GM11168 (cell line): ENCODE measurements at regions not wholly inside any gene's neighbourhood (a gene's known extent, or its start where the extent isn't known, plus 50 kb on each side); places are given as distances from the start of the nearest gene placed in this dataset.
"Not testable (repeated sequence)": the region's sequence is repeated elsewhere in the genome, so short reads cannot be mapped to it uniquely, and the experiment has no call there.

Source experiments
- in situ Hi-C: fragments of 300-500 bp; cut with MboI; formaldehyde crosslinking; loops from one replicate; pipeline ENCODE4 v1.12.0; 2022; ENCODE audit warnings: low sequenced_read_pairs; ENCODE audit not compliant: unreplicated experiment

GRCh38 chr18:39329496-39330275, 1764.1 kb upstream of the CELF4 start:
- in situ Hi-C loops: no loop called here

GRCh38 chr18:39326772-39327171, 1761.2 kb upstream of the CELF4 start:
- in situ Hi-C loops: no loop called here

DNA sequence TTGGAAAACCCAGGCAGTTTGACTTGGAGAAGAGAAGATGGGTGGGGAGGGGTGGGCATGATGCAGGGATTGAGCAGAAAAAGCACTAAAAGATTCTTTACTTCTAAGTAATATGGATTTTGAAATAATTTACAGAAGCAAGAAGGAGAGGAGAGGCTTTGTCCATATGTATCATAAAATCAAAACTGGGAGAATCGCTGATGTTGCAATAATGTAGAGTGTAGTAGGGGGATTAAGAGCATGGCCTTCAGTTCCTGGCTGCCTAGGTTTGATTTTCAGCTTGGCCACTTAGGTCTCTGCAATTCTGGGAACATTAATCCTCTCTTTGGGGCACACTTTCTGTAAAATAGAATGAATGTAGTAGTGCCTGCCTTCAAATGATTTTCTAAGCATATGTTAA, 1760.4 kb upstream of the CELF4 start:
- in situ Hi-C loops: no loop called here

- in situ Hi-C loops: no loop called here
Observed at GRCh38 chr18:39319141-39319540, 1753.5 kb upstream of the CELF4 start.

GRCh38 chr18:39318462-39318861, 1752.9 kb upstream of the CELF4 start:
- in situ Hi-C loops: no loop called here

- in situ Hi-C loops: no loop called here
Observed at GRCh38 chr18:39318008-39318407, 1752.4 kb upstream of the CELF4 start.

GRCh38 chr18:39314595-39314994, 1749.0 kb upstream of the CELF4 start:
- in situ Hi-C loops: no loop called here

DNA sequence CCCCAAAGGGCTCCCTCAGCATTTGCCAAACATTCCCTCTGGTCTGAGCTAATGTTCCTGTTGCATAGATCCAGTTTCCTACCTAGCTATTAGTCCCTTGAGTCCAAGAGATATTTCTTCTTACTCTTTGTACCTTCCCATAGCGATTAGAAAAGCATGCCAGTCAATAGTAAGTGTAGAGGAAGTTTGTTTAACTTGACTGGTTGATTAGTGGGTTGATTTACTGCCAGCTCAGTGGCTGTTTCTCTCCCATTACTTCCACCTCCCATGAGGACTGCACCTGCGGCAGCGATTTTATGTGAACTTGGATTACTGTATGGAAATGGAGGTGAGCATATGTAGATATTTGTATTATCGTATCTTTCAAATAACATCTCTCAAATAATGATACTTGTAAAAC, 1748.4 kb upstream of the CELF4 start:
- in situ Hi-C loops: no loop called here

DNA sequence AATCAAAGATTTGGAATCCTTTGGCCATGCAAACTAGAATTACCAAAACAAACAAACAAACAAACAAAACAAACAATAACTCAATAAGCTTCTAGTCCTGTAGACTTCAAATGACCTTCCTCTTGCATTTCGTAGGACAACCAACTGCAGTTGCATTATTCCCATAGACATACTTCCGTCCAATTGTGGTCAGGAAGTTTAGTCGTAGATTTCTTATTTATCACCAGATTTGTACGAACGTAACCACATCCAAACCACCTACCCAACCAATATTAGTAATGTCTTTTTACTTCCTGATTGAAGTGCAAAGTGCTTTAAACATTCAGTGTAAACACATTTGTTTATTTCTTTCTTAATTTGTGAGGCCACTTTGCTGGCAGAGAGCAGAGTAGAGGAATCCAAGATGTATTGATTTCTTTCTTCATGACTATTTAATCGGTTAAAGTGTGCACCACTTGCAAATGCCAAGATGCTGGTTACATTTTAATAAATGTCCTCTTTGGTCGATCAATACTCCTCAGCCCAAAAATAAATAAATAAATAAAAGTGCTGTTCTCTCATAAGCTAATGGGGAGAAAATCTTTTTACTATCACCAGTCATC, 1745.6 kb upstream of the CELF4 start:
- in situ Hi-C loops: no loop called here

DNA sequence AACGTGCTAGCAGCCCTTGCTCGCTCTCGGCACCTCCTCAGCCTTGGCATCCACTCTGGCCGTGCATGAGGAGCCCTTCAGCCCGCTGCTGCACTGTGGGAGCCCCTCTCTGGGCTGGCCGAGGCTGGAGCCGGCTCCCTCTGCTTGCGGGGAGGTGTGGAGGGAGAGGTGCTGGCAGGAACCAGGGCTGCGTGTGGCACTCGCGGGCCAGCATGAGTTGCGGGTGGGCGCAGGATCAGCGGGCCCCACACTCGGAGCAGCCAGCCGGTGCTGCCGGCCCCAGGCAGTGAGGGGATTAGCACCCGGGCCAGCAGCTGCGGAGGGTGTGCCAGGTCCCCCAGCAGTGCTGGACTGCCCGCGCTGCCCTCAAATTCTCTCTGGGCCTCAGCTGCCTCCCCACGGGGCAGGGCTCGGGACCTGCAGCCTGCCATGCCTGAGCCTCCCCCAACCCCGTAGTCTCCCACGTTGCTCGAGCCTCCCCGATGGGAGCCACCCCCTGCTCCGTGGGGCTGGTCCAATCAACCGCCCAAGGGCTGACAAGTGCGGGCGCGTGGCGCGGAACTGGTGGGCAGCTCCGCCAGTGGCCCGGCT, 1743.4 kb upstream of the CELF4 start:
- in situ Hi-C loops: not testable (repeated sequence)

GRCh38 chr18:39305766-39306165, 1740.2 kb upstream of the CELF4 start:
- in situ Hi-C loops: no loop called here

DNA sequence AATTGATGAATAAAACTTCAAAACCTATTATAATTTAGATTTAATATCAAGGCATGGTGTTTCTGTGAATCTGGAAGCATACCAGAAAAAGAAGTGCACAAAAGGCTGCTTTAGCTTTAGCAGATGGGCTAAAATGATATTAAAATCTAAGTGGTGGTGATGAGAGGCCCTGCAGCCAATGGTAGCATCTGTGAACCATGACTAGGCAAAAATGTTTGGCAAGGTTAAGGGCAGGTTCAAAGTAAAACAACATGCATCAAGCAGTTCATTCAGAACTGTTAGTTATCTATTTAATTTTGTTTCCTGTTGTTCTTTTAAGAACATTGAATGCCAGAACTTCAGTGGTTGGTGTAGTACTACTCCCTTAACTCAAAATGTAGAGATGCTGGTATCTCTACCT, 1736.9 kb upstream of the CELF4 start:
- in situ Hi-C loops: no loop called here

- in situ Hi-C loops: no loop called here
Observed at GRCh38 chr18:39299152-39299551, 1733.6 kb upstream of the CELF4 start.

GRCh38 chr18:39297225-39297624, 1731.6 kb upstream of the CELF4 start:
- in situ Hi-C loops: no loop called here

DNA sequence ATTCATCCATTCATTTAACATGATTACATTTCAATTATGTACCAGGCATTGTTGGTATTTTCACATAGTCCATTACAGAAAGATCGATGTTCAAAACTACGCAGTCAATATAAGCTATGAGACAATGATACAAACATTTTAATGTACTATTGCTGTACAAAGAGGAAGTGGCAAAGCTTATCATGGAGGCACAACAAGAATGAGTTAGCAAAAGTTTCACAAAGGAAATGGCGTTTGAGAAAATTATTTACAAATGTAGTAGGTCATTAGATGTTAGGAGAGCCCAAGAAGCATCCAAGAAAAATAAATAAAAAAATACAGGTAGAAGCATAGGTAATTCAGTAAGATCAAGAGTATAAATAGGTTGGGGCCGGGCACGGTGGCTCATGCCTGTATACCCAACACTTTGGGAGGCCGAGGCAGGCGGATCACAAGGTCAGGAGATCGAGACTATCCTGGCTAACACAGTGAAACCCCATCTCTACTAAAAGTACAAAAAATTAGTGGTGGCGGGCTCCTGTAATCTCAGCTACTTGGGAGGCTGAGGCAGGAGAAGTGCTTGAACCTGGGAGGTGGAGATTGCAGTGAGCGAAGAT, 1730.8 kb upstream of the CELF4 start:
- in situ Hi-C loops: no loop called here

DNA sequence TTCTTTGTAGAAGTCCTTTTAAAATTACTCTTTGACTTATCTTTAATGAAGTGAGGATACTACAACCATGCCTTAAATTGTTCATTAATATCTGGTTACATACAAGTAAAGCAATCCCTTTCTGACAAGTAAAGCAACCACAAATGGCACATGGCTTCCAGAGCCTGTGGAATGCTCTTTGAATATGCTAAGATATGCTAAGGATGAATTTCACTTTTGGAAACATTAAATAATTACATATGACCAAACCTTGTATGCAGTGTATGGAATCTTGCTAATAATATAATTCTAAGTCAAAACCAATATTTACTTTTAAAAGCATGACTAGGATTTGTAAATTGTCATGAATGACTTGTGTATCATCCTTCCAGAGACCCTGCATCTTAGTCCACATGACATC, 1711.2 kb upstream of the CELF4 start:
- in situ Hi-C loops: no loop called here

DNA sequence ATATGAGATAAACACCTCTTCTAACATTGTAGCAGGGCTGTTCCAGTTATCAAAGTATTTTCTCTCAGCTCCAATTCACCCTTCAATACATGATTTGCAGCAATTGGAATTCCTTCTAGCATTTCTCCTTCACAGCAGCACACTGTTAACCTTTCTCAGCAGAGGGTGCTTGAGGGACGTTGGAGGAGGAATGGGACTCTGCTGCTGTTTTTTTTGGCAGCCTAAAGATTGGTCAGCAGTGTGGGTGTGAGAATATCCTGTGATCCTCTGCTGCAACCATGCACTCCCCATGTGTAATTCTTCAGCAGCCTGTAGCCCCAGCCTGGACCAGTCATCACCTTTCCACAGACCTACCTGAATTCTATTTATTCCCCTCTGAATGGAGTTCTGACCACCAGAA, 1708.9 kb upstream of the CELF4 start:
- in situ Hi-C loops: no loop called here

DNA sequence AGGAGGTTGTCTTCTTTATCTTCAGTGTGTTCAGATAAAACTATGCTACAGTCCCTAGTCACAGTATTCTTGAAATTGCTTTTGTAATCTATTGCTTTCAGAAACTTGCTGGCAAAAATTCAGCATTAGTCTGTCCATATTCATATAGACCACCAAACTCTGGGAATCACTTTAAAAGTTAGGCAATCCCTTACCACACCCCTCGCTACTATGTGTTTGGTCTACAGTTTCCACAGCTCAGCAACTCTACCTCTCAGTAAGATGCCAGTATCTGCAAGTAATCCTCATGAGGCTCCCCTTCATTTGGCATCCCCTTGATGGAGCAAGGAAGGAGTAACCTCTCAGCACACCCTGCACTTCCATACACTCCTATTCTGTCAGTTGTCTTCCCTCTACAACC, 1706.6 kb upstream of the CELF4 start:
- in situ Hi-C loops: no loop called here

GRCh38 chr18:39271654-39272053, 1706.1 kb upstream of the CELF4 start:
- in situ Hi-C loops: no loop called here

GRCh38 chr18:39260565-39260964, 1695.0 kb upstream of the CELF4 start:
- in situ Hi-C loops: no loop called here

DNA sequence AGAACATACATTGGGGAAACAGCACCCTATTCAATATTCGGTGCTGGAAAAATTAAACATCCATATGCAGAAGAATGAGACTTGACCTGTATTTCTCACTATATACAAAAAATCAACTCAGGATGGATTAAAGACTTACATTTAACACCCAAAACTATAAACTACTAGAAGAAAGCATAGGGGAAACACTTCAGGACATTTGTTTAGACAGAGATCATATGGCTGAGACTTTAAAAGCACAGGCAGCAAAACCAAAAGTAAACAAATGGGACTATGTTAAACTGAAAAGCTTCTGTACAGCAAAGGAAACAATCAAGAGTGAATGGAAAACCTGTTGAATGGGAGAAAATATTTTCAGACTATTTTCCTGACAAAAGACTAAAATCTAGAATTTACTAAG, 1694.1 kb upstream of the CELF4 start:
- in situ Hi-C loops: no loop called here
